OCI-LY1 (cell line): ENCODE measurements at regions not wholly inside any gene's neighbourhood (a gene's known extent, or its start where the extent isn't known, plus 50 kb on each side); places are given as distances from the start of the nearest gene placed in this dataset.

Experiments
- CTCF ChIP-seq: fragments of 200-600 bp; sonication (generic), shearing (Covaris generic); IDR thresholded peaks from 2 replicates; pipeline ENCODE4 v1.5.1; 2017; ENCODE audit warnings: mild to moderate bottlenecking, antibody characterized with exemption, low read length, moderate library complexity, mixed read lengths
- EZH2 ChIP-seq: fragments of 200-600 bp; sonication (generic), shearing (Covaris generic); IDR thresholded peaks from 2 replicates; pipeline ENCODE4 v1.8.0; 2017; ENCODE audit warnings: borderline replicate concordance, mixed run types, mild to moderate bottlenecking, antibody characterized with exemption, low read length, moderate library complexity, mixed read lengths

DNA sequence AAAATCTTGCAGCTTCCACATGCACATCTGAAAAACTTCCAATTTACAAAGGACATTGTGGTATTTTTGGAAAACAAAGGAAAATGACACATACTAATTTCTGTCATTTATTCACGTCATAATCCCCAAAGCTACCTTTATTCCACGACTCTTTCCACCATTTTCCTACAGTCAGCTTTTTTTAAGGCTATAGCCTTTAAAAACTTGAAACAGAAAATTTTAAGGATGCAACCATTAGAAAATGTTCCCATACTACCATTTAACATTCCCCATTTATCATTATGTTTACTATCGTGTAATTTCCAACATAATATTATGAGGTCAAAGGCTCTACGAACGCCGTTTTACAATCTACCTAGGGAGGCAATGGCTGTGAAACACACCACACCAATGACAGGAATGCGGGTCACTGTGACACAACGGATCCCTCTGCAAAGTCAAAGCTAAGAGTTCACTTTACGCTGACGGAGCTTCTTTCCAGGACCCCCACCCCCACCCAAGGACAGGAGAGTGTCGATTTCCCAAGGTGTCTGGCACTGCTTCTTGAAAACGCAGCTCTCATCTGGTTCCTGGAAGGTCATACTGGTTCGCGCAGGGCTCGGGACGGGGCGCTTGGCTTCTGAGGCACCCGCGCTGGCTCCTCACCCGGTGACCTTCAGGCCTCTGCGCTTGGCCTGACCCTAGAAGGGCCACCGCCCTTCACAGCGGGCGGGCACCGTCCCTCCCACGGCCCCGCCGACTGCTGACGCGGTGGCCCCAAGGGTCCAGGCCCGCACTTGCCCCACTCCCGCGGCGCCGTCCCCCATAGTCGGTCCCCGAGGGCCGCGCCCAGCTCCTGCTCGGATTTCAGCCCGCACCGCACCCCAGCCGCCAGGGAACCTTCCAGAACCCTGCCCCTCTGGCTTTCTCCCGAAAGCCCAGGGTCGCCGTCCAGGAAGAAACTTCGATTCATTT lies 50.5 kb upstream of the ATF3 start:
- TF ChIP-seq CTCF (no peak), EZH2 (no peak)
